IMR-90 (cell line): ENCODE measurements at regions not wholly inside any gene's neighbourhood (a gene's known extent, or its start where the extent isn't known, plus 50 kb on each side); places are given as distances from the start of the nearest gene placed in this dataset.

Experiments used
- ATAC-seq: fragments of 200-7000 bp; cut with Tn5 transposase; 2 replicates; pipeline ENCODE4 v1.9.1; 2020; ENCODE audit warnings: low read depth, mild to moderate bottlenecking, moderate library complexity
- BruUV-seq: library from RNA; stranded (reverse); fragments of 400-500 nt; replicated peaks from 2 replicates; lab custom pipeline; 2021; lab: Mats Ljungman, UMichigan
- CTCF ChIA-PET: fragments of 300-600 bp; formaldehyde crosslinking; extraction: SDS; loops from one replicate; lab custom pipeline; 2021; ENCODE audit warnings: antibody characterized with exemption; lab: Yijun Ruan, JAX
- POLR2A ChIA-PET: fragments of 300-600 bp; sonication (Branson Sonifier 250); formaldehyde crosslinking; loops from one replicate; lab custom pipeline; 2022; ENCODE audit warnings: antibody characterized with exemption; ENCODE audit not compliant: unreplicated experiment; lab: Charles Lee
- DNase-seq: peaks from one replicate; pipeline ENCODE4 v3.0.0; 2013
- H2AFZ ChIP-seq: replicated peaks from 2 replicates; pipeline ENCODE3; 2013; ENCODE audit warnings: low read length, mild to moderate bottlenecking; ENCODE audit not compliant: poor library complexity
- H2AK5ac ChIP-seq: 2 replicates; pipeline ENCODE4 v1.6.1; 2013; ENCODE audit warnings: low read depth, low read length, inconsistent platforms
- H2AK9ac ChIP-seq: replicated peaks from 2 replicates; pipeline ENCODE3; 2013; ENCODE audit warnings: mild to moderate bottlenecking, low read depth, low read length, moderate library complexity; ENCODE audit not compliant: poor library complexity
- H2BK120ac ChIP-seq: 2 replicates; pipeline ENCODE4 v1.6.1; 2013; ENCODE audit warnings: low read depth, low read length, inconsistent platforms
- H2BK15ac ChIP-seq: 3 replicates; pipeline ENCODE4 v1.6.1; 2013; ENCODE audit warnings: low read depth, low read length, inconsistent platforms
- H2BK20ac ChIP-seq: 2 replicates; pipeline ENCODE4 v1.6.1; 2013; ENCODE audit warnings: low read depth, mild to moderate bottlenecking, inconsistent platforms, low read length, moderate library complexity
- H2BK5ac ChIP-seq: 2 replicates; pipeline ENCODE4 v1.6.1; 2013; ENCODE audit warnings: mild to moderate bottlenecking, low read depth, low read length, inconsistent platforms; ENCODE audit not compliant: poor library complexity, severe bottlenecking
- H3K14ac ChIP-seq: replicated peaks from 2 replicates; pipeline ENCODE4 v1.6.1; 2013; ENCODE audit warnings: low read depth, low read length, inconsistent platforms
- H3K18ac ChIP-seq: 2 replicates; pipeline ENCODE4 v1.6.1; 2013; ENCODE audit warnings: low read depth, low read length, control low read depth
- H3K23ac ChIP-seq: 2 replicates; pipeline ENCODE4 v1.6.1; 2013; ENCODE audit warnings: low read depth, low read length, inconsistent platforms
- H3K27ac ChIP-seq: 2 replicates; pipeline ENCODE4 v1.5.1; 2013; ENCODE audit warnings: mild to moderate bottlenecking, control low read depth, low read length; ENCODE audit not compliant: insufficient read depth
- H3K27me3 ChIP-seq: 2 replicates; pipeline ENCODE4 v1.6.1; 2013; ENCODE audit warnings: low read length; ENCODE audit not compliant: control insufficient read depth, insufficient read depth
- H3K36me3 ChIP-seq: 2 replicates; pipeline ENCODE4 v1.6.1; 2013; ENCODE audit warnings: low read length, mixed read lengths; ENCODE audit not compliant: control insufficient read depth, insufficient read depth
- H3K4ac ChIP-seq: 2 replicates; pipeline ENCODE4 v1.6.1; 2013; ENCODE audit warnings: low read depth, low read length, inconsistent platforms
- H3K4me1 ChIP-seq: 2 replicates; pipeline ENCODE4 v1.6.1; 2013; ENCODE audit warnings: low read length, mixed read lengths; ENCODE audit not compliant: control insufficient read depth, insufficient read depth
- H3K4me2 ChIP-seq: 2 replicates; pipeline ENCODE4 v1.6.1; 2013; ENCODE audit warnings: low read depth, mild to moderate bottlenecking, control low read depth, low read length, moderate library complexity
- H3K4me3 ChIP-seq: 2 replicates; pipeline ENCODE4 v1.5.1; 2013; ENCODE audit warnings: low read depth, mild to moderate bottlenecking, control low read depth, low read length, moderate library complexity; ENCODE audit not compliant: insufficient read depth
- H3K56ac ChIP-seq: 2 replicates; pipeline ENCODE4 v1.6.1; 2013; ENCODE audit warnings: low read length, inconsistent platforms; ENCODE audit not compliant: insufficient read depth; ENCODE audit errors: extremely low read depth
- H3K79me1 ChIP-seq, 2 experiments: 2 replicates each; pipeline ENCODE4 v1.6.1; 2013; ENCODE audit warnings: low read length in 2 of 2, inconsistent platforms in 1 of 2, low read depth in 1 of 2
- H3K9ac ChIP-seq: 2 replicates; pipeline ENCODE4 v1.6.1; 2013; ENCODE audit warnings: low read depth, low read length, control low read depth
- H3K9me1 ChIP-seq: 2 replicates; pipeline ENCODE4 v1.6.1; 2013; ENCODE audit warnings: low read length, inconsistent platforms; ENCODE audit not compliant: insufficient read depth
- H3K9me3 ChIP-seq: 2 replicates; pipeline ENCODE4 v1.6.1; 2013; ENCODE audit warnings: low read length; ENCODE audit not compliant: control insufficient read depth, insufficient read depth
- H4K20me1 ChIP-seq: 2 replicates; pipeline ENCODE4 v1.6.1; 2013; ENCODE audit warnings: low read length, inconsistent platforms; ENCODE audit not compliant: insufficient read depth
- H4K5ac ChIP-seq: 2 replicates; pipeline ENCODE4 v1.6.1; 2013; ENCODE audit warnings: mild to moderate bottlenecking, low read depth, low read length, control low read depth
- H4K8ac ChIP-seq, 2 experiments: 2 replicates each; pipeline ENCODE4 v1.6.1; 2013; ENCODE audit warnings: low read depth in 2 of 2, low read length in 2 of 2, control low read depth in 1 of 2, inconsistent platforms in 1 of 2
- H4K91ac ChIP-seq: 2 replicates; pipeline ENCODE4 v1.6.1; 2013; ENCODE audit warnings: low read depth, low read length, inconsistent platforms; ENCODE audit not compliant: insufficient read depth
- BHLHE40 ChIP-seq: fragments of 150-350 bp; IDR thresholded peaks from 2 replicates; pipeline ENCODE4 v1.6.1; 2016; ENCODE audit warnings: mild to moderate bottlenecking, low read depth, low read length
- CEBPB ChIP-seq: IDR thresholded peaks from 2 replicates; pipeline ENCODE4 v1.6.1; 2012; ENCODE audit warnings: low read depth, low read length, improper control_type of control experiment
- CHD1 ChIP-seq: IDR thresholded peaks from 2 replicates; pipeline ENCODE4 v1.6.1; 2012; ENCODE audit warnings: low read depth, low read length, improper control_type of control experiment
- FOS ChIP-seq: fragments of 150-350 bp; IDR thresholded peaks from 2 replicates; pipeline ENCODE4 v1.6.1; 2016; ENCODE audit warnings: low read depth, low read length
- MAFK ChIP-seq: IDR thresholded peaks from 2 replicates; pipeline ENCODE4 v1.6.1; 2012; ENCODE audit warnings: low read depth, low read length, improper control_type of control experiment
- MAZ ChIP-seq: IDR thresholded peaks from 2 replicates; pipeline ENCODE4 v1.6.1; 2012; ENCODE audit warnings: low read depth, mild to moderate bottlenecking, low read length, improper control_type of control experiment, moderate library complexity, borderline replicate concordance
- MXI1 ChIP-seq: IDR thresholded peaks from 2 replicates; pipeline ENCODE4 v1.6.1; 2012; ENCODE audit warnings: low read depth, mild to moderate bottlenecking, low read length, moderate library complexity, borderline replicate concordance
- NFE2L2 ChIP-seq: fragments of 150-350 bp; IDR thresholded peaks from 2 replicates; pipeline ENCODE4 v1.6.1; 2016; ENCODE audit warnings: low read depth, mild to moderate bottlenecking, low read length
- POLR2A ChIP-seq: IDR thresholded peaks from 2 replicates; pipeline ENCODE4 v1.6.1; 2012; ENCODE audit warnings: mild to moderate bottlenecking, low read depth, low read length
- RAD21 ChIP-seq: IDR thresholded peaks from 2 replicates; pipeline ENCODE4 v1.6.1; 2012; ENCODE audit warnings: low read length, improper control_type of control experiment
- RCOR1 ChIP-seq: IDR thresholded peaks from 2 replicates; pipeline ENCODE4 v1.6.1; 2012; ENCODE audit warnings: mild to moderate bottlenecking, low read length, improper control_type of control experiment; ENCODE audit not compliant: insufficient replicate concordance
- RFX5 ChIP-seq: IDR thresholded peaks from 2 replicates; pipeline ENCODE4 v1.8.0; 2012; ENCODE audit warnings: low read depth, mild to moderate bottlenecking, low read length, moderate library complexity
- SMC3 ChIP-seq: fragments of 150-350 bp; IDR thresholded peaks from 2 replicates; pipeline ENCODE4 v1.6.1; 2016; ENCODE audit warnings: low read depth, mild to moderate bottlenecking, antibody characterized with exemption, low read length, moderate library complexity
- WGBS, 2 experiments: methylation state at CpG; one replicate each; pipeline versions ENCODE4 v1.1.5 to v1.1.7; 2013; ENCODE audit warnings: missing lambda C conversion rate in 2 of 2; ENCODE audit not compliant: insufficient read length in 1 of 2; ENCODE audit errors: extremely low coverage in 2 of 2; 5-methylcytosine and 5-hydroxymethylcytosine counted together
- dilution Hi-C: fragments of 300-500 bp; cut with HindIII; formaldehyde crosslinking; loops from one replicate; pipeline ENCODE4 v1.14.3; 2018; ENCODE audit warnings: low sequenced_read_pairs; ENCODE audit not compliant: unreplicated experiment
- in situ Hi-C: fragments of 300-500 bp; cut with MboI; formaldehyde crosslinking; loops from 3 replicates; pipeline ENCODE4 v1.14.3; 2019; ENCODE audit warnings: low sequenced_read_pairs, inconsistent platforms, mixed read lengths
- intact Hi-C: fragments of 100-400 bp; cut with micrococcal nuclease; formaldehyde crosslinking; loops from 2 replicates; pipeline ENCODE4 v1.10.0; 2022
- TF ChIP-seq, protein P1 (sequence below): conservative IDR thresholded peaks from 2 replicates; pipeline ENCODE4 v1.5.1; 2012; ENCODE audit warnings: mild to moderate bottlenecking, low read depth, low read length, improper control_type of control experiment
- TF ChIP-seq, protein P2 (sequence below): fragments of 150-350 bp; IDR thresholded peaks from 2 replicates; pipeline ENCODE4 v1.6.1; 2017; ENCODE audit warnings: mild to moderate bottlenecking, antibody characterized with exemption, low read length, low read depth
- TF ChIP-seq, protein P3 (sequence below): fragments of 150-350 bp; IDR thresholded peaks from 2 replicates; pipeline ENCODE4 v1.6.1; 2016; ENCODE audit warnings: low read depth, mild to moderate bottlenecking, low read length, moderate library complexity, borderline replicate concordance

DNA sequence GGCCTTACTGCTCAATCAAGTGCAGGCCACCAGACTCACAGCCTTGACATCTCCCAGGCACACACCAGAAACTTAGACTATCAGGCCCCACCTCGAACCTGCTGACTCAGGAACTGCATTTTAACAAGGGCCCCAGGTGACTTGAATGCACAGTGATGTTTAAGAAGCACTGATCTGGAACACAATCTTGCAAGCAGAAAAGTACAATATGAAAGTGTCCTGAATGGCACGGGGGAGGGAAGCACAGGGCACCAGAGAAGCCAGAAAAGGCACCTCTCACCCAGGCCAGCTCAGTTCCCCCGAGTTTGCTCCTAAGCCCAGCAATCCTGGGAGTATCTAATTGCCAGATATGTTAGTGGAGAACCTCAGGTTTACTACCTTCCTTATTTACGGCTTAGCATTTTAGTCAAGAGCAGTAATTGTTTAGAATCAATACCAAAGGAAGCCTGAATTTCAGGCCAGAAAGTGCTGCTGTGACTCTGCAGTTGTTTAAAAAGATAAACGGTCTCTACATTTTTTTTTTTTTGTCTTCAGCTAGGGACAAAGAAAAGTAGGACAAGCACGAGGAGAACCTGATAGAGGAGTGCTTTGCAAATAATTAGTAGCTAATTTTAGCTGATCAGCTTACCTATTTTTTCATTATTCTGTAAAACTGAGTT lies 50.9 kb upstream of the CDC42BPA start:
- Histone ChIP-seq H2BK120ac (no peak overlapping the region), H3K9ac (no peak overlapping the region), H3K79me1 (no peaks in the 10 kb centered on the region), H4K8ac (no peak overlapping the region), H2BK20ac (no peak overlapping the region), H2AK9ac (peak overlapping the region; percentile 37), H4K5ac (no peak overlapping the region), H3K14ac (no peak overlapping the region), H3K9me3 (no peaks in the 10 kb centered on the region), H2AK5ac (no peak overlapping the region), H3K4ac (no peak overlapping the region), H3K27me3 (peaks cover 4% of the 10 kb centered on the region; the same call in 1 of the 2 replicates), H3K4me1 (no peaks in the 10 kb centered on the region), H3K56ac (no peak overlapping the region), H4K91ac (no peak overlapping the region), H3K36me3 (no peaks in the 10 kb centered on the region), H2BK15ac (no peak overlapping the region), H2BK5ac (no peak overlapping the region), H3K4me3 (no peak overlapping the region), H2AFZ (no peak overlapping the region), H3K9me1 (no peaks in the 10 kb centered on the region), H3K18ac (no peak overlapping the region), H3K27ac (no peak overlapping the region), H3K4me2 (no peak overlapping the region), H3K23ac (no peak overlapping the region), H4K20me1 (no peaks in the 10 kb centered on the region)
- ATAC-seq = no peak
- no TSS peak for BruUV-seq
- TF ChIP-seq CEBPB (no peak), RCOR1 (no peak), RFX5 (no peak), MAZ (no peak), SMC3 (no peak), FOS (no peak), CHD1 (no peak), BHLHE40 (no peak), MXI1 (no peak), POLR2A (no peak), MAFK (no peak), NFE2L2 (no peak), RAD21 (no peak)
- TF ChIP-seq, protein P1, sequence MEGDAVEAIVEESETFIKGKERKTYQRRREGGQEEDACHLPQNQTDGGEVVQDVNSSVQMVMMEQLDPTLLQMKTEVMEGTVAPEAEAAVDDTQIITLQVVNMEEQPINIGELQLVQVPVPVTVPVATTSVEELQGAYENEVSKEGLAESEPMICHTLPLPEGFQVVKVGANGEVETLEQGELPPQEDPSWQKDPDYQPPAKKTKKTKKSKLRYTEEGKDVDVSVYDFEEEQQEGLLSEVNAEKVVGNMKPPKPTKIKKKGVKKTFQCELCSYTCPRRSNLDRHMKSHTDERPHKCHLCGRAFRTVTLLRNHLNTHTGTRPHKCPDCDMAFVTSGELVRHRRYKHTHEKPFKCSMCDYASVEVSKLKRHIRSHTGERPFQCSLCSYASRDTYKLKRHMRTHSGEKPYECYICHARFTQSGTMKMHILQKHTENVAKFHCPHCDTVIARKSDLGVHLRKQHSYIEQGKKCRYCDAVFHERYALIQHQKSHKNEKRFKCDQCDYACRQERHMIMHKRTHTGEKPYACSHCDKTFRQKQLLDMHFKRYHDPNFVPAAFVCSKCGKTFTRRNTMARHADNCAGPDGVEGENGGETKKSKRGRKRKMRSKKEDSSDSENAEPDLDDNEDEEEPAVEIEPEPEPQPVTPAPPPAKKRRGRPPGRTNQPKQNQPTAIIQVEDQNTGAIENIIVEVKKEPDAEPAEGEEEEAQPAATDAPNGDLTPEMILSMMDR = no peak
- TF ChIP-seq, protein P2, sequence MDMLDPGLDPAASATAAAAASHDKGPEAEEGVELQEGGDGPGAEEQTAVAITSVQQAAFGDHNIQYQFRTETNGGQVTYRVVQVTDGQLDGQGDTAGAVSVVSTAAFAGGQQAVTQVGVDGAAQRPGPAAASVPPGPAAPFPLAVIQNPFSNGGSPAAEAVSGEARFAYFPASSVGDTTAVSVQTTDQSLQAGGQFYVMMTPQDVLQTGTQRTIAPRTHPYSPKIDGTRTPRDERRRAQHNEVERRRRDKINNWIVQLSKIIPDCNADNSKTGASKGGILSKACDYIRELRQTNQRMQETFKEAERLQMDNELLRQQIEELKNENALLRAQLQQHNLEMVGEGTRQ = no peak
- TF ChIP-seq, protein P3, sequence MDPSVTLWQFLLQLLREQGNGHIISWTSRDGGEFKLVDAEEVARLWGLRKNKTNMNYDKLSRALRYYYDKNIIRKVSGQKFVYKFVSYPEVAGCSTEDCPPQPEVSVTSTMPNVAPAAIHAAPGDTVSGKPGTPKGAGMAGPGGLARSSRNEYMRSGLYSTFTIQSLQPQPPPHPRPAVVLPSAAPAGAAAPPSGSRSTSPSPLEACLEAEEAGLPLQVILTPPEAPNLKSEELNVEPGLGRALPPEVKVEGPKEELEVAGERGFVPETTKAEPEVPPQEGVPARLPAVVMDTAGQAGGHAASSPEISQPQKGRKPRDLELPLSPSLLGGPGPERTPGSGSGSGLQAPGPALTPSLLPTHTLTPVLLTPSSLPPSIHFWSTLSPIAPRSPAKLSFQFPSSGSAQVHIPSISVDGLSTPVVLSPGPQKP = no peak
- no CpG with 5 or more reads among the region's 6 CpGs for WGBS, 2 experiments
- in situ Hi-C loops = no loop called here
- no peak for DNase-seq
- ChIA-PET CTCF (no interaction called here), POLR2A (no interaction called here)
- dilution Hi-C loops = no loop called here
- intact Hi-C loops = no loop called here
